HS-5 (cell line): ENCODE measurements at regions not wholly inside any gene's neighbourhood (a gene's known extent, or its start where the extent isn't known, plus 50 kb on each side); places are given as distances from the start of the nearest gene placed in this dataset.

ENCODE experiments used
- DNase-seq: peaks from one replicate; pipeline ENCODE4 v3.0.0-alpha.2; 2012; ENCODE audit warnings: low read depth

- DNase-seq = no peak
These were observed 290.3 kb upstream of the ADAMTS5 start for GRCh38 chr21:27257226-27257625.

- no peak for DNase-seq
These were observed 284.9 kb upstream of the ADAMTS5 start for GRCh38 chr21:27251752-27252151.

- no peak for DNase-seq
These were observed 283.5 kb upstream of the ADAMTS5 start for GRCh38 chr21:27250366-27250765.

GRCh38 chr21:27248814-27249213 is 281.9 kb upstream of the ADAMTS5 start:
- no peak for DNase-seq

GRCh38 chr21:27246741-27247140 is 279.9 kb upstream of the ADAMTS5 start:
- DNase-seq = no peak

- no peak for DNase-seq
These were observed 277.9 kb upstream of the ADAMTS5 start for GRCh38 chr21:27244776-27245175.

- DNase-seq = no peak
These were observed 277.5 kb upstream of the ADAMTS5 start for GRCh38 chr21:27244352-27244751.

- no peak for DNase-seq
These were observed 274.0 kb upstream of the ADAMTS5 start for GRCh38 chr21:27240839-27241238.

- no peak for DNase-seq
These were observed 266.7 kb upstream of the ADAMTS5 start for GRCh38 chr21:27233514-27234115.

GRCh38 chr21:27225940-27226339 is 259.1 kb upstream of the ADAMTS5 start:
- no peak for DNase-seq

GRCh38 chr21:27225151-27225550 is 258.3 kb upstream of the ADAMTS5 start:
- no peak for DNase-seq

GRCh38 chr21:27224169-27224568 is 257.3 kb upstream of the ADAMTS5 start:
- DNase-seq = no peak

- DNase-seq = no peak
These were observed 254.2 kb upstream of the ADAMTS5 start for GRCh38 chr21:27221077-27221476.

- DNase-seq = no peak
These were observed 253.5 kb upstream of the ADAMTS5 start for GRCh38 chr21:27220416-27220815.

GRCh38 chr21:27219068-27219467 is 252.2 kb upstream of the ADAMTS5 start:
- peak; percentile 54 for DNase-seq

GRCh38 chr21:27213303-27213702 is 246.4 kb upstream of the ADAMTS5 start:
- no peak for DNase-seq

GRCh38 chr21:27212441-27212840 is 245.6 kb upstream of the ADAMTS5 start:
- no peak for DNase-seq

GRCh38 chr21:27209546-27209945 is 242.7 kb upstream of the ADAMTS5 start:
- no peak for DNase-seq

- DNase-seq = no peak
These were observed 239.6 kb upstream of the ADAMTS5 start for GRCh38 chr21:27206368-27206982.

- DNase-seq = no peak
These were observed 235.4 kb upstream of the ADAMTS5 start for GRCh38 chr21:27202301-27202700.

GRCh38 chr21:27201197-27201596 is 234.3 kb upstream of the ADAMTS5 start:
- no peak for DNase-seq

GRCh38 chr21:27196651-27197050 is 229.8 kb upstream of the ADAMTS5 start:
- DNase-seq = no peak

- no peak for DNase-seq
These were observed 225.5 kb upstream of the ADAMTS5 start for GRCh38 chr21:27192281-27192949.

- DNase-seq = no peak
These were observed 223.7 kb upstream of the ADAMTS5 start for GRCh38 chr21:27190601-27191000.
